ENCODE measurements at regions not wholly inside any gene's neighbourhood (a gene's known extent, or its start where the extent isn't known, plus 50 kb on each side); places are given as distances from the start of the nearest gene placed in this dataset.
"Not testable (repeated sequence)": the region's sequence is repeated elsewhere in the genome, so short reads cannot be mapped to it uniquely, and the experiment has no call there.

DNA sequence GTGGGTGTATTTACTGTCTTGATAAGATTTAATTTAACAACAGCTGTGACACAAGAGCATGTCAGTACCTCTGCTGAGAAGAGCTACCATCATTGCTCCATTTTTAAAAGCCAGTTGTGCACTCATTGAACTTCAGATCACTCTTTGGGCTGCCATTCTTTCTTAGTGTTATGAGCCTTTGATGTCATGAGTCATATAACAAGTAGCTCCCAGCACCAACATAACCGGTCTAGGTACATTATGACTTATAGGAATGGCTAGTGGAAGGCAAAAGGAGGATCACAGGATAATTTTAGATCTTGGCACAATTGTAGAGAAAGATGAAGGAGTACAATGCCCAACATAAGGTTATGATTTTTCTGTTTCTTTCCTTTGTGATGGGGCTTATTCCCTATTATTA, 170.8 kb upstream of the FBN2 start:
- TF ChIP-seq, protein P1, sequence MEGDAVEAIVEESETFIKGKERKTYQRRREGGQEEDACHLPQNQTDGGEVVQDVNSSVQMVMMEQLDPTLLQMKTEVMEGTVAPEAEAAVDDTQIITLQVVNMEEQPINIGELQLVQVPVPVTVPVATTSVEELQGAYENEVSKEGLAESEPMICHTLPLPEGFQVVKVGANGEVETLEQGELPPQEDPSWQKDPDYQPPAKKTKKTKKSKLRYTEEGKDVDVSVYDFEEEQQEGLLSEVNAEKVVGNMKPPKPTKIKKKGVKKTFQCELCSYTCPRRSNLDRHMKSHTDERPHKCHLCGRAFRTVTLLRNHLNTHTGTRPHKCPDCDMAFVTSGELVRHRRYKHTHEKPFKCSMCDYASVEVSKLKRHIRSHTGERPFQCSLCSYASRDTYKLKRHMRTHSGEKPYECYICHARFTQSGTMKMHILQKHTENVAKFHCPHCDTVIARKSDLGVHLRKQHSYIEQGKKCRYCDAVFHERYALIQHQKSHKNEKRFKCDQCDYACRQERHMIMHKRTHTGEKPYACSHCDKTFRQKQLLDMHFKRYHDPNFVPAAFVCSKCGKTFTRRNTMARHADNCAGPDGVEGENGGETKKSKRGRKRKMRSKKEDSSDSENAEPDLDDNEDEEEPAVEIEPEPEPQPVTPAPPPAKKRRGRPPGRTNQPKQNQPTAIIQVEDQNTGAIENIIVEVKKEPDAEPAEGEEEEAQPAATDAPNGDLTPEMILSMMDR (IDR thresholded peaks at IDR 0.05; ENCODE audit: low read depth, low read length) = no peak
- H3K4me3 ChIP-seq (ENCODE audit: low read depth, low read length) = no peak overlapping the region

DNA sequence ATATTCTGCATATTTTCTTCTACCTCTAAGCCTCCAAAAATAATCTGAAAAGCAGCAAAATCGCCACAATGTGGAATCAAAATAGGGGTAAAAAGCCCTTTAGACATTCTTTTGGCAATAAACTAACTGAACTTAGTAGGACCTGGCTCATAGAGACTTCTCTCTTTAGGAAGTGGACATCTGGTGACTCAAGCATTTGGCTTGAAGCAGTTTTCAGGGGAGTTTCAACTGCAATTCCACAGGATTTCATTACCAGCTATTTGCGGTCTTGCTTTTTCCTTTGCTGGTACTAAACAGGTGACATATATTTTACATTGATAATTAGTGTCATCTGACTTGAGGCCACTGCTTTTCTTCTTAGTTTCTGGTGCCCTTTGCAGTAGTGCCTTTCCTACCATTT, 173.2 kb upstream of the FBN2 start:
- TF ChIP-seq, protein P1 (IDR thresholded peaks at IDR 0.05; ENCODE audit: low read depth, low read length) = no peak
- no peak overlapping the region for H3K4me3 ChIP-seq (ENCODE audit: low read depth, low read length)

DNA sequence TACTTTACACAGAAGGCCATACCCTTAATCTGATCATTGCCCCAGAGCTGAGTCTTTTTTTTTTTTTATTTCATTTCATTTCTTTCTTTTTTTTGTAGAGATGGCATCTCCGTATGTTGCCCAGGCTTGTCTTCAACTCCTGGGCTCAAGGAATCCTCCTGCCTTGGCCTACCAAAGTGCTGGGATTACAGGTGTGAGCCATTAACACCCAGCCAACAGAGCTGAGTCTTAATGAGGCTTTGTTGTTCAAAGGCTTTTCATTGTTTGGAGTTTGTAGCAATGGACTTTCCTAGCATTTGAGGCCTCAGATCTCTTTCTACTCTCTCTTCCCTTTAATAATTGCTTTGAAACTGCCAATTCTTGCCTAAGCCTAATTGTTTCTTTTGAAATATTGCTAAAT, 176.5 kb upstream of the FBN2 start:
- TF ChIP-seq, protein P1 (IDR thresholded peaks at IDR 0.05; ENCODE audit: low read depth, low read length) = no peak

GRCh38 chr5:128722551-128722950, 184.5 kb upstream of the FBN2 start:
- H3K4me3 ChIP-seq (ENCODE audit: low read depth, low read length) = no peak overlapping the region
- TF ChIP-seq, protein P1 (IDR thresholded peaks at IDR 0.05; ENCODE audit: low read depth, low read length) = no peak

More for the DNA sequence above, 176.5 kb upstream of the FBN2 start:
- no peak overlapping the region for H3K4me3 ChIP-seq (ENCODE audit: low read depth, low read length)

GRCh38 chr5:128730021-128730420, 192.0 kb upstream of the FBN2 start:
- H3K4me3 ChIP-seq (ENCODE audit: low read depth, low read length) = not testable (repeated sequence)

DNA sequence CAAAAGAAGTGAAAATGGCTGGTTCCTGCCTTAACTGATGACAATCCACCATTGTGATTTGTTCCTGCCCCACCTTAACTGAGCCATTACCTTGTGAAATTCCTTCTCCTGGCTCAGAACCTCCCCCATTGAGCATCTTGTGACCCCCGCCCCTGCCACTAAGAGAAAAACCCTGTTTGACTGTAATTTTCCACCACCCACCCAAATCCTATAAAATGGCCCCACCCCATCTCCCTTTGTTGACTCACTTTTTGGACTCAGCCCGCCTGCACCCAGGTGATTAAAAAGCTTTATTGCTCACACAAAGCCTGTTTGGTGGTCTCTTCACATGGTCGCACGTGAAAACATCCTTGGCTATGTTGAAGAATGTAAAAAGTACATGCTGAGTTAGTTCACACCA, 197.6 kb upstream of the FBN2 start:
- not testable (repeated sequence) for H3K4me3 ChIP-seq (ENCODE audit: low read depth, low read length)

GRCh38 chr5:128736553-128736952, 198.5 kb upstream of the FBN2 start:
- H3K4me3 ChIP-seq (ENCODE audit: low read depth, low read length) = no peak overlapping the region
- TF ChIP-seq, protein P1 (IDR thresholded peaks at IDR 0.05; ENCODE audit: low read depth, low read length) = no peak

DNA sequence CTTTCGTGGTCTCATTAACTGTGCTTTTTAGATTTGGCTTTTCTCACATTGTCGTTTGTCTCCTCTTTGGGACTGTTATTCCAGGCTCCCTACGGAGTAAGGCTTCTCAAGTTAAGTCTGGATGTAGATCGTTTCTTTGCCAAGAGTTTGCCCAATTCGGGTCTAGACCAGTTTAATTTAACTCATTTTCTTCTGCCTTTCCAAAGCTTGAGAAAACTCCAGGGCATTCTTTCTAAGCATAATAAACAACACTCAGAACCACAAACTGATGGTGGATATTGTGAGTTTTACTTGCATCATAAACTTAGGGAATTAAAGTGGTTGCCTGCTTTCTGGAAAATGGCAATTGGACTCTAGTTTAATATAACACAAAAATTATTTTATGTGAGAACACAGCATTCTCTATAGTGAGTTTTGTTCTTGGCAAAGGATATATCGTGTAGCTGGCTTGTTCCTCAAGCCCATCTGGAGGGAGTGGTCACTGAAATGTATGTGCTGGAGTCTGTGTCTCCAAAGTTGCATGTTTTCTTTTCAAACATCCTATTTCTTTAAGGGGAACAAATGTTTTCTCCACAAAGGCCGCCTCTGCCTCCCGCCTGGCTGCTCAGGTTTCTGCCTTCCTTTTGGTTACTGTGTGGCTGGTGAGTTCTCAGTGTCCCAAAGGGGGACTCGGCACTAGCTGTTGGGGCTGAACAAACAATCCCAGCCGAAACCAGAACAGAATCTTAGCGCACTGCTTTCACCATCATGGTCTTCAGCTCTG, 211.3 kb upstream of the FBN2 start:
- TF ChIP-seq, protein P1 (IDR thresholded peaks at IDR 0.05; ENCODE audit: low read depth, low read length) = no peak
- H3K4me3 ChIP-seq (ENCODE audit: low read depth, low read length) = no peak overlapping the region
